ENCODE measurements at regions not wholly inside any gene's neighbourhood (a gene's known extent, or its start where the extent isn't known, plus 50 kb on each side); places are given as distances from the start of the nearest gene placed in this dataset.

DNA sequence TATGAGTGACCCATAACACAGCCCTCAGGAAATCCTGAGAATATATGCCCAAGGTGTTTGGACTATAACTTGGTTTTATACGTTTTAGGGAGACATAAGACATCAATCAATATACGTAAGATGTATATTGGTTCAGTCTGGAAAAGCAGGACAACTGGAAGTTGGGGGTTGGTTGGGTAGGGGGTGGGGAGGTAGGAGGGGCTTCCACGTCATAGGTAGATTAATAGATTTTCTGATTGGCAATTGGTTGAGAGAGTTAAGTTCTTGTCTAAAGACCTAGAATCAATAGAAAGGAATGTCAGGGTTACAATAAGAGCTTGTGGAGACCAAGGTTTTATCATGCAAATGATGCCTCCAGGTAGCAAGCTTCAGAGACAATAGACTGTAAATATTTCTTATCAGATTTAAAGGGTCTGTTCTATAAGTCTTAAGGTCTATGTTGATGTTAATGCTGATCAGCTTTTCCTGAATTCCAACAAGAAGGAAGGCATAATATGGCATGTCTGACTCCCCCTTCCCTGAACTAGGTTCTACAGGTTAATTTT lies 2267.7 kb upstream of the ACO1 start (continued):
- TF ChIP-seq TFAP4 (CRISPR knock-in tag; IDR thresholded peaks at IDR 0.05; ENCODE audit: borderline replicate concordance), result no peak
- TF ChIP-seq, protein P1, sequence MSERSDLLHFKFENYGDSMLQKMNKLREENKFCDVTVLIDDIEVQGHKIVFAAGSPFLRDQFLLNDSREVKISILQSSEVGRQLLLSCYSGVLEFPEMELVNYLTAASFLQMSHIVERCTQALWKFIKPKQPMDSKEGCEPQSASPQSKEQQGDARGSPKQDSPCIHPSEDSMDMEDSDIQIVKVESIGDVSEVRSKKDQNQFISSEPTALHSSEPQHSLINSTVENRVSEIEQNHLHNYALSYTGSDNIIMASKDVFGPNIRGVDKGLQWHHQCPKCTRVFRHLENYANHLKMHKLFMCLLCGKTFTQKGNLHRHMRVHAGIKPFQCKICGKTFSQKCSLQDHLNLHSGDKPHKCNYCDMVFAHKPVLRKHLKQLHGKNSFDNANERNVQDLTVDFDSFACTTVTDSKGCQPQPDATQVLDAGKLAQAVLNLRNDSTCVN (CRISPR knock-in tag; IDR thresholded peaks at IDR 0.05), result no peak
- TF ChIP-seq, protein P2, sequence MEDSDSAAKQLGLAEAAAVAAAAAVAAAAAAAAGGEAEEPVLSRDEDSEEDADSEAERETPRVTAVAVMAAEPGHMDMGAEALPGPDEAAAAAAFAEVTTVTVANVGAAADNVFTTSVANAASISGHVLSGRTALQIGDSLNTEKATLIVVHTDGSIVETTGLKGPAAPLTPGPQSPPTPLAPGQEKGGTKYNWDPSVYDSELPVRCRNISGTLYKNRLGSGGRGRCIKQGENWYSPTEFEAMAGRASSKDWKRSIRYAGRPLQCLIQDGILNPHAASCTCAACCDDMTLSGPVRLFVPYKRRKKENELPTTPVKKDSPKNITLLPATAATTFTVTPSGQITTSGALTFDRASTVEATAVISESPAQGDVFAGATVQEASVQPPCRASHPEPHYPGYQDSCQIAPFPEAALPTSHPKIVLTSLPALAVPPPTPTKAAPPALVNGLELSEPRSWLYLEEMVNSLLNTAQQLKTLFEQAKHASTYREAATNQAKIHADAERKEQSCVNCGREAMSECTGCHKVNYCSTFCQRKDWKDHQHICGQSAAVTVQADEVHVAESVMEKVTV (CRISPR knock-in tag; IDR thresholded peaks at IDR 0.05), result no peak
- TF ChIP-seq MNT (conservative IDR thresholded peaks at IDR 0.05), result no peak
- TF ChIP-seq SOX6 (IDR thresholded peaks at IDR 0.05), result no peak
- no peak for TF ChIP-seq L3MBTL2 (IDR thresholded peaks at IDR 0.05)
- no peak for TF ChIP-seq ELK3 (CRISPR knock-in tag; IDR thresholded peaks at IDR 0.05)
- no peak for TF ChIP-seq ZBTB43 (CRISPR knock-in tag; IDR thresholded peaks at IDR 0.05)
- no peak for TF ChIP-seq MXI1 (IDR thresholded peaks at IDR 0.05; ENCODE audit: low read depth, low read length)

Measured in K562 (cell line).